ENCODE measurements at regions not wholly inside any gene's neighbourhood (a gene's known extent, or its start where the extent isn't known, plus 50 kb on each side); places are given as distances from the start of the nearest gene placed in this dataset.

- TF ChIP-seq, protein P1, sequence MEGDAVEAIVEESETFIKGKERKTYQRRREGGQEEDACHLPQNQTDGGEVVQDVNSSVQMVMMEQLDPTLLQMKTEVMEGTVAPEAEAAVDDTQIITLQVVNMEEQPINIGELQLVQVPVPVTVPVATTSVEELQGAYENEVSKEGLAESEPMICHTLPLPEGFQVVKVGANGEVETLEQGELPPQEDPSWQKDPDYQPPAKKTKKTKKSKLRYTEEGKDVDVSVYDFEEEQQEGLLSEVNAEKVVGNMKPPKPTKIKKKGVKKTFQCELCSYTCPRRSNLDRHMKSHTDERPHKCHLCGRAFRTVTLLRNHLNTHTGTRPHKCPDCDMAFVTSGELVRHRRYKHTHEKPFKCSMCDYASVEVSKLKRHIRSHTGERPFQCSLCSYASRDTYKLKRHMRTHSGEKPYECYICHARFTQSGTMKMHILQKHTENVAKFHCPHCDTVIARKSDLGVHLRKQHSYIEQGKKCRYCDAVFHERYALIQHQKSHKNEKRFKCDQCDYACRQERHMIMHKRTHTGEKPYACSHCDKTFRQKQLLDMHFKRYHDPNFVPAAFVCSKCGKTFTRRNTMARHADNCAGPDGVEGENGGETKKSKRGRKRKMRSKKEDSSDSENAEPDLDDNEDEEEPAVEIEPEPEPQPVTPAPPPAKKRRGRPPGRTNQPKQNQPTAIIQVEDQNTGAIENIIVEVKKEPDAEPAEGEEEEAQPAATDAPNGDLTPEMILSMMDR (IDR thresholded peaks at IDR 0.05), result no peak
- no peak for TF ChIP-seq POLR2A (IDR thresholded peaks at IDR 0.05)
- TF ChIP-seq EP300 (IDR thresholded peaks at IDR 0.05), result no peak
Observed at GRCh38 chr1:187654635-187655034, 825.9 kb downstream of the PLA2G4A start.

Data from sigmoid colon (tissue), 4 donors.